DOHH2 (cell line): ENCODE measurements at regions not wholly inside any gene's neighbourhood (a gene's known extent, or its start where the extent isn't known, plus 50 kb on each side); places are given as distances from the start of the nearest gene placed in this dataset.

Experiments used
- H3F3A ChIP-seq: fragments of 200-600 bp; sonication (generic), shearing (Covaris generic); 2 replicates; pipeline ENCODE4 v1.6.0; 2016; ENCODE audit warnings: antibody characterized with exemption, mild to moderate bottlenecking; ENCODE audit not compliant: control insufficient read depth, insufficient read depth
- H3K27ac ChIP-seq: fragments of 200-600 bp; sonication (generic); 2 replicates; pipeline ENCODE4 v1.5.1; 2014; ENCODE audit warnings: low read depth, mild to moderate bottlenecking, low read length, moderate library complexity
- H3K27me3 ChIP-seq: fragments of 200-600 bp; sonication (generic); 2 replicates; pipeline ENCODE4 v1.6.1; 2014; ENCODE audit warnings: mild to moderate bottlenecking, low read length, mixed read lengths; ENCODE audit not compliant: control insufficient read depth
- H3K36me3 ChIP-seq: fragments of 200-600 bp; sonication (generic); 2 replicates; pipeline ENCODE4 v1.6.1; 2014; ENCODE audit warnings: mild to moderate bottlenecking, low read length, moderate library complexity, mixed read lengths; ENCODE audit not compliant: control insufficient read depth
- H3K4me1 ChIP-seq: fragments of 200-600 bp; sonication (generic); 2 replicates; pipeline ENCODE4 v1.6.1; 2014; ENCODE audit warnings: mild to moderate bottlenecking, low read length, mixed read lengths; ENCODE audit not compliant: control insufficient read depth
- H3K4me2 ChIP-seq: fragments of 200-600 bp; sonication (generic); 2 replicates; pipeline ENCODE4 v1.6.0; 2014; ENCODE audit warnings: mild to moderate bottlenecking, low read length, moderate library complexity
- H3K4me3 ChIP-seq: fragments of 200-600 bp; sonication (generic); 2 replicates; pipeline ENCODE4 v1.5.1; 2014; ENCODE audit warnings: mild to moderate bottlenecking, low read length, mixed read lengths
- H3K79me2 ChIP-seq: fragments of 200-600 bp; sonication (generic); 2 replicates; pipeline ENCODE4 v1.6.1; 2014; ENCODE audit warnings: mild to moderate bottlenecking, low read length, mixed read lengths; ENCODE audit not compliant: control insufficient read depth
- H3K9me2 ChIP-seq: fragments of 200-600 bp; sonication (generic); replicated peaks from 2 replicates; pipeline ENCODE4 v1.6.1; 2014; ENCODE audit warnings: mild to moderate bottlenecking, low read length, mixed read lengths; ENCODE audit not compliant: control insufficient read depth
- H3K9me3 ChIP-seq: fragments of 200-600 bp; sonication (generic); 2 replicates; pipeline ENCODE4 v1.6.1; 2014; ENCODE audit warnings: antibody characterized with exemption, low read length, mixed read lengths; ENCODE audit not compliant: control insufficient read depth, insufficient read depth
- H4K20me1 ChIP-seq: fragments of 200-600 bp; sonication (generic); 2 replicates; pipeline ENCODE4 v1.6.0; 2014; ENCODE audit warnings: low read depth, mild to moderate bottlenecking, antibody characterized with exemption, low read length, moderate library complexity; ENCODE audit not compliant: control insufficient read depth, insufficient read depth
- CTCF ChIP-seq: fragments of 200-600 bp; sonication (generic); IDR thresholded peaks from one replicate; pipeline ENCODE4 v1.5.1; 2014; ENCODE audit warnings: antibody characterized with exemption, mild to moderate bottlenecking, low read depth, low read length; ENCODE audit not compliant: poor library complexity, severe bottlenecking
- EZH2phosphoT487 ChIP-seq: fragments of 200-600 bp; sonication (generic); IDR thresholded peaks from 2 replicates; pipeline ENCODE4 v1.6.1; 2017; ENCODE audit warnings: borderline replicate concordance, mild to moderate bottlenecking, antibody characterized with exemption, low read length, moderate library complexity, mixed read lengths

GRCh38 chr3:99365396-99365795 is 273.0 kb upstream of the COL8A1 start:
- Histone ChIP-seq H3K9me2 (no peaks in the 10 kb centered on the region), H3K27me3 (no peaks in the 10 kb centered on the region), H3K4me2 (no peak overlapping the region)

GRCh38 chr3:99357131-99357530 is 281.3 kb upstream of the COL8A1 start:
- TF ChIP-seq EZH2phosphoT487: no peak
- no peak for TF ChIP-seq CTCF
- Histone ChIP-seq H3K4me1 (no peaks in the 10 kb centered on the region), H3K27ac (no peak overlapping the region), H3K9me2 (no peaks in the 10 kb centered on the region), H3K36me3 (no peaks in the 10 kb centered on the region), H3K79me2 (no peaks in the 10 kb centered on the region), H3K27me3 (no peaks in the 10 kb centered on the region), H3F3A (no peaks in the 10 kb centered on the region), H3K4me2 (no peak overlapping the region), H3K9me3 (no peaks in the 10 kb centered on the region), H4K20me1 (no peaks in the 10 kb centered on the region), H3K4me3 (no peak overlapping the region)

More at GRCh38 chr3:99365396-99365795, 273.0 kb upstream of the COL8A1 start:
- H3F3A ChIP-seq: no peaks in the 10 kb centered on the region
- H4K20me1 ChIP-seq: no peaks in the 10 kb centered on the region
- H3K36me3 ChIP-seq: no peaks in the 10 kb centered on the region
- no peak overlapping the region for H3K27ac ChIP-seq
- H3K79me2 ChIP-seq: no peaks in the 10 kb centered on the region
- no peak overlapping the region for H3K4me3 ChIP-seq
- TF ChIP-seq CTCF (no peak), EZH2phosphoT487 (no peak)
- H3K4me1 ChIP-seq: no peaks in the 10 kb centered on the region
- no peaks in the 10 kb centered on the region for H3K9me3 ChIP-seq

- no peak overlapping the region for H3K27ac ChIP-seq
- H3K4me2 ChIP-seq: no peak overlapping the region
- no peaks in the 10 kb centered on the region for H3K79me2 ChIP-seq
- no peaks in the 10 kb centered on the region for H3K27me3 ChIP-seq
- H3K4me3 ChIP-seq: no peak overlapping the region
- H4K20me1 ChIP-seq: no peaks in the 10 kb centered on the region
- no peaks in the 10 kb centered on the region for H3K9me3 ChIP-seq
- no peaks in the 10 kb centered on the region for H3K9me2 ChIP-seq
- no peaks in the 10 kb centered on the region for H3K36me3 ChIP-seq
- TF ChIP-seq CTCF: no peak
- TF ChIP-seq EZH2phosphoT487: no peak
- no peaks in the 10 kb centered on the region for H3F3A ChIP-seq
- no peaks in the 10 kb centered on the region for H3K4me1 ChIP-seq
Observed at GRCh38 chr3:99356696-99357095, 281.7 kb upstream of the COL8A1 start.

GRCh38 chr3:99355465-99355864 is 282.9 kb upstream of the COL8A1 start:
- Histone ChIP-seq H3K4me1 (no peaks in the 10 kb centered on the region), H4K20me1 (no peaks in the 10 kb centered on the region), H3K27me3 (no peaks in the 10 kb centered on the region), H3K36me3 (no peaks in the 10 kb centered on the region), H3K4me3 (no peak overlapping the region), H3K4me2 (no peak overlapping the region), H3K9me3 (no peaks in the 10 kb centered on the region), H3K27ac (no peak overlapping the region), H3K79me2 (no peaks in the 10 kb centered on the region), H3F3A (no peaks in the 10 kb centered on the region), H3K9me2 (no peaks in the 10 kb centered on the region)
- no peak for TF ChIP-seq EZH2phosphoT487
- TF ChIP-seq CTCF: no peak
